SK-N-SH (cell line): ENCODE measurements at regions not wholly inside any gene's neighbourhood (a gene's known extent, or its start where the extent isn't known, plus 50 kb on each side); places are given as distances from the start of the nearest gene placed in this dataset.

ENCODE experiments used
- FOXJ3 ChIP-seq: sonication (generic); formaldehyde crosslinking; IDR thresholded peaks from 2 replicates; pipeline ENCODE4 v1.5.1; 2020; ENCODE audit warnings: mild to moderate bottlenecking, missing genetic modification reagents
- TF ChIP-seq, protein P1 (sequence below): fragments of 200-600 bp; sonication (generic); IDR thresholded peaks from 2 replicates; pipeline ENCODE4 v1.6.1; 2017; ENCODE audit warnings: antibody characterized with exemption, mild to moderate bottlenecking, moderate library complexity

DNA sequence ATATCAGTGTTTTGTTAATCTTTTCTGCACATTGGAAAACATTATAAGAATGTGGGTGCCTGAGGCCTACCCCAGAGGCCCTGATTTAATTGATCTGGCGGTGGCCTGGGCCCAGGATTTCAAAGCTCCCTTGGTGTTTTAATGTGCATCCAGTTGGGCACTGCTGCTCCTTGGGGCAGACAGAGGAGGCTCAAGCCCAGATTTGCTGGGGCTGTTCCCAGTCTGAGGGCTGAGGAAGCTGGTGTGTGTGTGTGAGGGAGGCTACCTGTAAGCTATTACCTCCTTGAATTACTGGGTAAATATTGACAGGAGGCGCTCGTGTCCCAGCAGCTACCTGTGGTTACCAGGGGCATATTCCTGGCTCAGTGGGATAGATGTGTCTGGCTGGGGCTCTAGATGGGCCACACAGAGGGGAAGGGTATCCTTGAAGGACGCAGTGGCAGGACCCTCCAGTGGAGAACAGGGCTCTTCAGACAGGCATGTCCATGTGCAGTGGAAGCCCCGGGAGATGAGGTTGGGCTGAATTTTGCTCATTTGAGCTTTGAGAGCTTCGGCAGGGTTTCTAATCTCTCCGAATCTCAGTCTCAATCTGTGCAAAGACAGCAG, 975.4 kb upstream of the ZNF722 start:
- TF ChIP-seq, protein P1, sequence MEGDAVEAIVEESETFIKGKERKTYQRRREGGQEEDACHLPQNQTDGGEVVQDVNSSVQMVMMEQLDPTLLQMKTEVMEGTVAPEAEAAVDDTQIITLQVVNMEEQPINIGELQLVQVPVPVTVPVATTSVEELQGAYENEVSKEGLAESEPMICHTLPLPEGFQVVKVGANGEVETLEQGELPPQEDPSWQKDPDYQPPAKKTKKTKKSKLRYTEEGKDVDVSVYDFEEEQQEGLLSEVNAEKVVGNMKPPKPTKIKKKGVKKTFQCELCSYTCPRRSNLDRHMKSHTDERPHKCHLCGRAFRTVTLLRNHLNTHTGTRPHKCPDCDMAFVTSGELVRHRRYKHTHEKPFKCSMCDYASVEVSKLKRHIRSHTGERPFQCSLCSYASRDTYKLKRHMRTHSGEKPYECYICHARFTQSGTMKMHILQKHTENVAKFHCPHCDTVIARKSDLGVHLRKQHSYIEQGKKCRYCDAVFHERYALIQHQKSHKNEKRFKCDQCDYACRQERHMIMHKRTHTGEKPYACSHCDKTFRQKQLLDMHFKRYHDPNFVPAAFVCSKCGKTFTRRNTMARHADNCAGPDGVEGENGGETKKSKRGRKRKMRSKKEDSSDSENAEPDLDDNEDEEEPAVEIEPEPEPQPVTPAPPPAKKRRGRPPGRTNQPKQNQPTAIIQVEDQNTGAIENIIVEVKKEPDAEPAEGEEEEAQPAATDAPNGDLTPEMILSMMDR: no peak
- no peak for TF ChIP-seq FOXJ3 (CRISPR knock-in tag)
